NT2/D1 (cell line): ENCODE measurements at regions not wholly inside any gene's neighbourhood (a gene's known extent, or its start where the extent isn't known, plus 50 kb on each side); places are given as distances from the start of the nearest gene placed in this dataset.

ENCODE experiments used
- DNase-seq: peaks from one replicate; pipeline ENCODE4 v3.0.0-alpha.2; 2011; ENCODE audit warnings: low read depth, low spot score
- H3K27me3 ChIP-seq: 2 replicates; pipeline ENCODE4 v1.6.0; 2011; ENCODE audit warnings: mild to moderate bottlenecking; ENCODE audit not compliant: insufficient read length, insufficient read depth
- H3K36me3 ChIP-seq: 2 replicates; pipeline ENCODE4 v1.6.1; 2011; ENCODE audit warnings: mild to moderate bottlenecking, low read length, mixed read lengths; ENCODE audit not compliant: insufficient read depth, insufficient read length
- H3K4me1 ChIP-seq: 2 replicates; pipeline ENCODE4 v1.5.1; 2011; ENCODE audit not compliant: insufficient read depth, insufficient read length
- H3K4me3 ChIP-seq: 2 replicates; pipeline ENCODE4 v1.5.1; 2011; ENCODE audit warnings: low read depth; ENCODE audit not compliant: insufficient read length
- H3K9ac ChIP-seq: 2 replicates; pipeline ENCODE4 v1.6.0; 2011; ENCODE audit warnings: low read depth; ENCODE audit not compliant: insufficient read length
- H3K9me3 ChIP-seq: 2 replicates; pipeline ENCODE4 v1.5.1; 2011; ENCODE audit warnings: mild to moderate bottlenecking, low read length; ENCODE audit not compliant: insufficient read depth
- SUZ12 ChIP-seq: IDR thresholded peaks from 2 replicates; pipeline ENCODE4 v1.6.1; 2011; ENCODE audit not compliant: insufficient read length, insufficient read depth; ENCODE audit errors: extremely low read depth
- YY1 ChIP-seq: IDR thresholded peaks from 2 replicates; pipeline ENCODE4 v1.6.1; 2011; ENCODE audit not compliant: insufficient read length, insufficient read depth
- ZNF274 ChIP-seq: IDR thresholded peaks from 2 replicates; pipeline ENCODE4 v1.6.1; 2011; ENCODE audit warnings: mild to moderate bottlenecking, low read depth, low read length

DNA sequence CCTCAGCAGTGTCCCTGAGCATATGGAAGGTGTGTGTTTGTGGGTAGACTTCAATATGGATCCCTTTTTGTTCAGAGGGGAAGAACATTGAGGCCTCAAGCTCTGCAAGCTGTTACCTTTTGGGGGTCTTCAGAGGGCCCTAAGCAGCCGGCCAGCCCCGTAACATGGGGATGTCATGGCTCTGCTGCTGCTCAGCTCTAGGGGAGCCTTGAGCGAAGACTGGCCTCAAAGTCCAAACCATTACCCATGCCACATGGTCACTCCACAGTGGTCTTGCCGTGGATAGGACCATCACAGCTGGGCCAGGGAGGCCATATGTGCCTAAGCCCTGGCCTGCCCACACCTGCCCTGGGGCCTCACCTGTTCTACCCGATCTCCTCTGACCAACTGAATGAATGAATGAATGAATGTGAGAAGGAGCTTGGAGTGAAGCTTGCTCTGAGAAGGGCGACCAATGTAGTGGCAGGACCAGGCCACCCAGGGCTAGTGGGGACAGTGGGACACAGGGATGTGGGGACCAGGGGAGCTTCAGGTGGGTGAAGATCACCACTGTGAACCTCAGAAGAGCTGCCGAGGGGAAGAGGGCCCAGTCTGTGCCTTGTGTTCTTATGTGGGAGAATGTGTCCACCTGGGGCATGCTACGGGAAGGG, 754.6 kb downstream of the BRD1 start:
- H3K4me3 ChIP-seq: no peak overlapping the region
- TF ChIP-seq ZNF274 (no peak), YY1 (no peak), SUZ12 (no peak)
- H3K9me3 ChIP-seq: no peaks in the 10 kb centered on the region
- DNase-seq: no peak
- no peaks in the 10 kb centered on the region for H3K27me3 ChIP-seq
- H3K36me3 ChIP-seq: no peaks in the 10 kb centered on the region
- no peaks in the 10 kb centered on the region for H3K4me1 ChIP-seq
- no peak overlapping the region for H3K9ac ChIP-seq

DNA sequence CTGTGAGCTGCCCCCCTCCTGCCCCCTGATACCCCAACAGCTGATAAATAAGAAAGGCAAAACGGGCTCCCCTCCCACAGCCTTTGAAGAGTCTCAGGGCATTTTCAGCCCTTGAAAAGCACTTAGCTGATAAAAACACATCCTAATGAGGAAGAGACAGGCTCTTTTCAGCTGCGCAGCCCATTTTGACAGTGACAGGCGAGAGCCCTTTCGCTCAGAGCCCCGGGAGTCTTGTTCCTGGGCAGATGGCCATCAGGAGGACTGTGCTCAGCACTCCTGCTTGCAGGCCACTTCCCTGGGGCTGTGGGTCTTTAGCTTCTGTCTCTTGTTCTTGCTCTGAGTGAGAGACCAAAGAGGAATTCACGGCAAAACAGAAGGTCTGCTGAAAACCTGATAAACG, 757.2 kb downstream of the BRD1 start:
- TF ChIP-seq ZNF274 (no peak), SUZ12 (no peak), YY1 (no peak)
- Histone ChIP-seq H3K36me3 (no peaks in the 10 kb centered on the region), H3K4me1 (no peaks in the 10 kb centered on the region), H3K4me3 (no peak overlapping the region), H3K27me3 (no peaks in the 10 kb centered on the region), H3K9ac (no peak overlapping the region), H3K9me3 (no peaks in the 10 kb centered on the region)
- no peak for DNase-seq

- no peak for DNase-seq
- no peaks in the 10 kb centered on the region for H3K4me1 ChIP-seq
- H3K4me3 ChIP-seq: no peak overlapping the region
- no peak overlapping the region for H3K9ac ChIP-seq
- no peaks in the 10 kb centered on the region for H3K36me3 ChIP-seq
- no peaks in the 10 kb centered on the region for H3K9me3 ChIP-seq
- H3K27me3 ChIP-seq: no peaks in the 10 kb centered on the region
- no peak for TF ChIP-seq SUZ12
- no peak for TF ChIP-seq YY1
- TF ChIP-seq ZNF274: no peak
Measured at GRCh38 chr22:49068861-49069500, 758.7 kb downstream of the BRD1 start.

DNA sequence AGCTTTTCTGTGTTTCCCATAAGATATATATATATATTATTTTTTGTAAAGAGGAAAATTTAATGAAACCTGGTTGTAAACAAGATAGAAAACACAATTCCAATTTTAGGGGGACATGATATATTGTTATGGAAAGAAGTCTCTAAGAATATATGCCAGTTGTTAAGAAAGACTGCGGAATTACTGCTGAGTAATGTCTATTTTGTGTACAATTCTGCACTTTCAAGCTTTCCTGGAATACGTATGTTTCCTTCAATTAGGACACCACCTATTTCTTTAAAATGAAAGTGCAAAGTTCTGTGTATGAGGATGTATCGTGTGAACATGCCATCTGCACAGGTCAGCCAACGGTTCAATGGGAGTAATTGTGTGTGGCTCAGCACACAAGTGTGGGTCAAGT, 760.2 kb downstream of the BRD1 start:
- H3K36me3 ChIP-seq: no peaks in the 10 kb centered on the region
- H3K4me1 ChIP-seq: peaks cover 2% of the 10 kb centered on the region
- no peaks in the 10 kb centered on the region for H3K27me3 ChIP-seq
- TF ChIP-seq SUZ12 (no peak), ZNF274 (no peak), YY1 (no peak)
- no peak for DNase-seq
- no peak overlapping the region for H3K9ac ChIP-seq
- no peak overlapping the region for H3K4me3 ChIP-seq
- no peaks in the 10 kb centered on the region for H3K9me3 ChIP-seq

- TF ChIP-seq ZNF274 (no peak), YY1 (no peak), SUZ12 (no peak)
- H3K27me3 ChIP-seq: no peaks in the 10 kb centered on the region
Measured at GRCh38 chr22:49066619-49067018, 761.1 kb downstream of the BRD1 start.

DNA sequence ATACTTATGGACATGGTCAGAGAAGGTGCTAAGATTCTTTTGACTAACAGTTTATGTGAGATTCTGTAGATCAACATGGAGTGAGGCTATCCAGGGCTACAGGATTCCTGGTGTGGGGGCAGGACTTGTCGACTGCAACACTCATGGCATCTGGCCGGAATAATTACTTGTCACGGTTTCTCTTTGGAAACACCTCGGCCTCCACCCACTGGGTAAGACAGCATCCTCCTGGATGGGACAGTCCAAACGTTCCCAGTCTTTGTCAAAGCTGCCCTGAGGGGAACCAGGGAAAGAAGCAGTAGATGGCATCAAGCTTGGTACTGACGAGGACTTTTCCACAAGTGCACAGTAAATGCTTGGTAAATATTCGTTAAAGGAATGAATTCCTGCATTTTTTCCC, 762.8 kb downstream of the BRD1 start:
- peaks cover 6% of the 10 kb centered on the region for H3K4me1 ChIP-seq
- TF ChIP-seq YY1: no peak
- TF ChIP-seq SUZ12: no peak
- no peak for TF ChIP-seq ZNF274
- no peak overlapping the region for H3K4me3 ChIP-seq
- no peaks in the 10 kb centered on the region for H3K36me3 ChIP-seq
- no peaks in the 10 kb centered on the region for H3K27me3 ChIP-seq
- no peaks in the 10 kb centered on the region for H3K9me3 ChIP-seq
- H3K9ac ChIP-seq: no peak overlapping the region
- DNase-seq: no peak

More at GRCh38 chr22:49066619-49067018, 761.1 kb downstream of the BRD1 start:
- Histone ChIP-seq H3K36me3 (no peaks in the 10 kb centered on the region), H3K4me1 (peaks cover 6% of the 10 kb centered on the region), H3K9ac (no peak overlapping the region), H3K9me3 (no peaks in the 10 kb centered on the region), H3K4me3 (no peak overlapping the region)
- no peak for DNase-seq

DNA sequence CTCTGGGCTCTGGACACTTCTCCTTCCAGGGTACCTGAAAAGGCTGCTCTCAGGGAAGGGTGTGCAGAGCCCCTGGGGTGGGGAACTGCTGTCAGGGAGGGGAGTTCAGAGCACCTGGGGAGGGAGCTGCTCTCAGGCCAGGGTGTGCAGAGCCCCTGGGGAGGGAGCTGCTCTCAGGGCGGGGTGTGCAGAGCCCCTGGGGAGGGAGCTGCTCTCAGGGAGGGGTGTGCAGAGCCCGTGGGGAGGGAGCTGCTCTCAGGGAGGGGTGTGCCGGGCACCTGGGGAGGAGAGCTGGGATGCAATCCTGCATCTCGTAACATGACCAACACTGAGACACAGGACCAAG, 764.2 kb downstream of the BRD1 start:
- TF ChIP-seq SUZ12 (no peak), YY1 (no peak), ZNF274 (no peak)

More for the DNA sequence above, 764.2 kb downstream of the BRD1 start:
- Histone ChIP-seq H3K4me1 (peaks cover 6% of the 10 kb centered on the region), H3K4me3 (no peak overlapping the region), H3K27me3 (no peaks in the 10 kb centered on the region), H3K9me3 (no peaks in the 10 kb centered on the region), H3K9ac (no peak overlapping the region), H3K36me3 (no peaks in the 10 kb centered on the region)
- DNase-seq: no peak
